GOT3 (cell line): ENCODE measurements at regions not wholly inside any gene's neighbourhood (a gene's known extent, or its start where the extent isn't known, plus 50 kb on each side); places are given as distances from the start of the nearest gene placed in this dataset.

Experiments used
- DNase-seq: peaks from one replicate; lab custom pipeline; 2025; ENCODE audit warnings: mixed read lengths; lab: John Stamatoyannopoulos, UW

DNA sequence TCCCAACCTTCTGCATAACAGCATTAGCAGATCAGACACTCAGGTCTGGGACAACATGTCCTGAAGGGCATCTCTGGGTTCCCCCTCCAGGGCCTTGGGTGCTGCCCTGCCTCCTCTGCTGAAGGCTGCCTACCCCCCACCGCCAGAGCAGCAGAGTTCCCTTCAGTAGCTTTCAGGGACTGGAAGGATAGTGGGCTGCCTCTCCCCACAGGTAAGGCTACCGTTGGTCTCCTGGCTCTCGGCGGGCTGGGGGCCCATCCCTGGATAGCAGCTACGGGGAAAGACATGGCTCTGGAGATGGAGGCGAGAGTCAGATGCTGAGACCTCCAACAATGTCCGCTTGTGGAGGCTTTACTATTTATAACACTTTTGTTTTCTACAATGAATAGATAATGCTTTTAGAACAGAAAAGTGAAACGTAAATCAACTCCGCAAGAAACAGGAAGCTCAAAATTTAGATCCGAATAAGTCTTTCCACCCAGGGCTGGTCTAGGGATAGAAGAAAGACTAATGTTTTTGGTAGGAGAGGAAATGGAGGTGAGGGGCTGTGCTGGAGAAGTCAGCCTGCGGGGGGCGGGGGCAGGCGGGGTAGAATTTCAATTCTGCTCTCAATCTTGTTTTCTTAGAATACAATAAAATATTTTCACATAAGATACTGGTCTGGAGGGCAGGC, 58.4 kb downstream of the ARL4C start:
- DNase-seq, result no peak

GRCh38 chr2:234437642-234438304, 59.1 kb downstream of the ARL4C start:
- no peak for DNase-seq

GRCh38 chr2:234436482-234436837, 60.4 kb downstream of the ARL4C start:
- no peak for DNase-seq

- DNase-seq, result no peak
Measured at GRCh38 chr2:234435836-234436481, 60.9 kb downstream of the ARL4C start.

- no peak for DNase-seq
Measured at GRCh38 chr2:234433201-234433600, 63.7 kb downstream of the ARL4C start.

- no peak for DNase-seq
Measured at GRCh38 chr2:234430871-234431270, 66.0 kb downstream of the ARL4C start.

- no peak for DNase-seq
Measured at GRCh38 chr2:234429265-234429664, 67.6 kb downstream of the ARL4C start.

GRCh38 chr2:234427081-234428061, 69.5 kb downstream of the ARL4C start:
- no peak for DNase-seq

- DNase-seq, result no peak
Measured at GRCh38 chr2:234426616-234427015, 70.3 kb downstream of the ARL4C start.

GRCh38 chr2:234425639-234426603, 71.0 kb downstream of the ARL4C start:
- no peak for DNase-seq

GRCh38 chr2:234423884-234424283, 73.0 kb downstream of the ARL4C start:
- DNase-seq, result no peak

DNA sequence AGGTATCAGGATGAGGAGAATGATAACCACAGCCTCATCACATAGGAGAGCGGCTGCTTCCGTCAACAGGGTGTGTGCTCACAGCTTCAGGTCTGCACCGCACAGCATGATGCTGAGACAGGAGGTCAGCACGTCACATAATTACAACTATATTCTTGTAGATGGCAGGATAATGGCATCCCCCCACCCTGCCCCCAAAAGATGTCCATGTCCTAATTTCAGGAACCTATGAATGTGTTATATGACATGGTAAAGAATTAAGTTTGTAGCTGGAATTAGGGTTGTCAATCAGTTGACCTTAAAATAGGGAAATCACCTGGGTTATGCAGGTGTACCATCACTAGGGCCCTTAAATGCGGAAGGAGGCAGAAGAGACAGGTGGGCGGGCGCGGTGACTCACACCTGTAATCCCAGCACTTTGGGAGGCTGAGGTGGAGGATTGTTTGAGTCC, 73.9 kb downstream of the ARL4C start:
- DNase-seq, result no peak

DNA sequence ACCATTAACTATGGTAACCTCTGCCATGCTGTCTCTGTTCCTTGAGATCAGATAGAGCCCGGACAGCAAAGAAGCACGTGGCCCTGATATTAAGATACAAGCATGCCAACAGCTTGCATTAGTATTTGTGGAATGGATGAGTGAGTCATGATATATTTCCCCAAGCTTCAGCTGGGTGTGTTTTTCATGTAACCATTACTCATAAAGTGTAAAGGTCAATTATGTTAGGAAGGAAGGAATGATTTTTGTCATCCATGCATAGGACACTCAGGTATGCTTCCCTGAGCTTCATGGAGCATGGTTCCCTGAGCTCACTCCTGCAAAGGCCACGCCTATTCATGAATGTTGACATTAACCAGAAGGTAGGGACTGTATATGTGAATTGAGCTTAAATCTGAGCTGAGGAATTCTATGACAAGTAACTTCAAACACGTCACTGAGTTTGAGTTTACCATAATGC, 74.6 kb downstream of the ARL4C start:
- no peak for DNase-seq

DNA sequence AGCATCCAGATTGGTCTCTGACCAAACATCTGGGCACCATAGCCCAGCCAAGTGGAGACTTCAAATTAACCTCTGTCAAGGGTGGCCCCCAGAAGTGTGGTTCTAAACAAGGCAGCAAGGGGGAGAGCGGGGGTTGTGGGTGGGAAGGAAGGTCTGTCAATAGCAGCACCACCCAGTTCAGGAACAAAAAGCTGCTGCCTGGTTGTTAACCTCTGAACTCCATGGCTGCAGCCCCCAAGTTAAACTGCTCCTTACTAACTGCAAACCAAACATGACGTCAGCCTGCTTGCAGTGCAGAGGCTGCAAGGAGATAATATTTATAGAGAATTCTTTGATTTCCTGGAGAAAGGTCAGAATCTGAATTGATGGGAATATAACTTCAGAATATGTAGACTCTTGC, 76.5 kb downstream of the ARL4C start:
- DNase-seq, result no peak

DNA sequence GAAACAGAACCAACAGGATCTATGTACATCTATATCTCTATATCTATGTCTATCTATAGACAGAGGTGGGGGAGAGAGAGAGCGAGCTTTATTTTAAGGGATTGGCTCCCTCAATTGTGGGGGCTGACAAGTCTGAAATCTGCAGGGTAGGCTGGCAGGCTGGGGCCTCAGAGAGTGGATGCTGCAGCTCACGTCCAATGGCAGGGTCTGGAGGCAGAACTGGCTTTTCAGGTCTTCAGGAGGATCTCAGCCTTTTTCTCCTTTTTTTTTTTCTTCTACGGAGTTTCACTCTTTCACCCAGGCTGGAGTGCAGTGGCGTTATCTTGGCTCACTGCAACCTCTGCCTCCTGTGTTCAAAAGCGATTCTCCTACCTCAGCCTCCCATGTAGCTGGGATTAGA, 77.2 kb downstream of the ARL4C start:
- no peak for DNase-seq

DNA sequence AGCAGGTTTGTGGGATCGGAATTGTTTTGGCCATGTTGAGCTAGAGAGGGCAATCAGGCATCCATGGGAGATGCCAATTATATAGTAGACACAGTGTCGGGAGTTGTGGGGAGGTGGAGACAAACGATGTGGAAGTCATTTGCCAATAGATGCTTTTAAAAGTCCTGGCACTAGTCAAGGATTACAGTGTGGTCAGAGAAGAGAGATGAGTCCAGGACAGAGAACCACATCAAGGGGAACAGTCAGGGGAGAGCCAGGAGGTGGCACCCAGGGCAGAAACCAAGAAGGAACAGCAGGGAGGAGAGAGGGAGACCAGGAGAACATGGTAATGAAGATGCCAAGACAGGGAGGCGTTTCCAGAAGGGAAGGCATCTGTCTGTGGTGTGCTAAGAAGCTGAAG, 81.2 kb downstream of the ARL4C start:
- no peak for DNase-seq

GRCh38 chr2:234414596-234414995, 82.3 kb downstream of the ARL4C start:
- no peak for DNase-seq

DNA sequence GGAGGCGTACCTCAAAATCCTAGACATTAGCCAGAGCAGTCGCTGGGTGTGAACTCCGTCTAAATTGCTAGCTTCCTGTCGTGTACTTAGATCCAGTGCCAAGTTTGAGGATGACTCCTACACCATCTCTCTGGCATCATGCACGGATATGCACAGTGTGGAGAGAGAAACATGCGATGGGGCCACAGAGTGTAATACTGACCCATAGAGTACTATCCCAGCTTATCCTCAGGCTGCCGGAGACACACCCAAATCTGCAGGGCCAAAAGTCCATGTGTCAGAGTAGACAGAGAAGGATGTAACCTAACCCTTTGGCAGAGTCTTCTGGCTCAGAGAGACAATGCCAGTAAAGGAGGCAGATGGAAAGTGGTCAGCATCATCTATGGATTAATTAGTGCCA, 84.2 kb downstream of the ARL4C start:
- DNase-seq, result no peak

GRCh38 chr2:234411793-234412192, 85.1 kb downstream of the ARL4C start:
- DNase-seq, result no peak

- DNase-seq, result no peak
Measured at GRCh38 chr2:234410526-234410925, 86.4 kb downstream of the ARL4C start.

- no peak for DNase-seq
Measured at GRCh38 chr2:234409590-234409989, 87.3 kb downstream of the ARL4C start.
